Astrocyte of the cerebellum (primary cell): ENCODE measurements at regions not wholly inside any gene's neighbourhood (a gene's known extent, or its start where the extent isn't known, plus 50 kb on each side); places are given as distances from the start of the nearest gene placed in this dataset.
A peak's percentile ranks its signal among the peaks of the same experiment; 100 is the strongest.
"Not testable (repeated sequence)": the region's sequence is repeated elsewhere in the genome, so short reads cannot be mapped to it uniquely, and the experiment has no call there.

Source experiments
- DNase-seq: peaks from one replicate; pipeline ENCODE4 v3.0.0-alpha.2; 2011; ENCODE audit warnings: low read depth
- H3K4me3 ChIP-seq: 2 replicates; pipeline ENCODE4 v1.5.1; 2011; ENCODE audit warnings: mild to moderate bottlenecking, low read depth, low read length, moderate library complexity
- CTCF ChIP-seq: IDR thresholded peaks from 2 replicates; pipeline ENCODE4 v1.5.1; 2012; ENCODE audit warnings: low read length, low read depth, moderate library complexity, mild to moderate bottlenecking; ENCODE audit errors: missing control alignments
- in situ Hi-C: cut with HindIII; loops from 2 replicates; pipeline ENCODE4 v1.10.0; 2017; ENCODE audit warnings: low sequenced_read_pairs

GRCh38 chr2:187769437-187769836, 215.2 kb upstream of the TFPI start:
- DNase-seq: no peak
- no peak overlapping the region for H3K4me3 ChIP-seq
- TF ChIP-seq CTCF: no peak
- in situ Hi-C loops: no loop called here

GRCh38 chr2:187774551-187775071, 220.4 kb upstream of the TFPI start:
- in situ Hi-C loops: no loop called here
- TF ChIP-seq CTCF: no peak
- peak; percentile 41 for DNase-seq
- H3K4me3 ChIP-seq: no peak overlapping the region

GRCh38 chr2:187775196-187775595, 221.0 kb upstream of the TFPI start:
- TF ChIP-seq CTCF: no peak
- DNase-seq: no peak
- in situ Hi-C loops: no loop called here
- no peak overlapping the region for H3K4me3 ChIP-seq

- no peak for TF ChIP-seq CTCF
- DNase-seq: no peak
- in situ Hi-C loops: no loop called here
These were observed 221.4 kb upstream of the TFPI start for GRCh38 chr2:187775651-187776050.

GRCh38 chr2:187782301-187782700, 228.1 kb upstream of the TFPI start:
- no peak for DNase-seq
- no peak for TF ChIP-seq CTCF
- no peak overlapping the region for H3K4me3 ChIP-seq
- in situ Hi-C loops: no loop called here

More at GRCh38 chr2:187775651-187776050, 221.4 kb upstream of the TFPI start:
- H3K4me3 ChIP-seq: no peak overlapping the region

GRCh38 chr2:187783446-187783845, 229.2 kb upstream of the TFPI start:
- DNase-seq: no peak
- in situ Hi-C loops: no loop called here
- no peak for TF ChIP-seq CTCF
- H3K4me3 ChIP-seq: no peak overlapping the region

GRCh38 chr2:187784138-187784537, 229.9 kb upstream of the TFPI start:
- in situ Hi-C loops, H3K4me3 ChIP-seq, DNase-seq: not testable (repeated sequence)
